Upper lobe of right lung (tissue), 1 donor: ENCODE measurements at regions not wholly inside any gene's neighbourhood (a gene's known extent, or its start where the extent isn't known, plus 50 kb on each side); places are given as distances from the start of the nearest gene placed in this dataset.

Source experiments
- ATAC-seq: fragments of 200-7000 bp; cut with Tn5 transposase; one replicate; pipeline ENCODE4 v1.9.1; 2020; ENCODE audit warnings: mild to moderate bottlenecking, moderate library complexity
- DNase-seq: peaks from one replicate; pipeline ENCODE4 v3.0.0-alpha.2; 2020
- H3K27ac ChIP-seq: fragments of 200-600 bp; one replicate; pipeline ENCODE4 v1.8.0; 2022
- H3K27me3 ChIP-seq: fragments of 200-600 bp; one replicate; pipeline ENCODE4 v1.8.0; 2022; ENCODE audit warnings: mild to moderate bottlenecking
- H3K36me3 ChIP-seq: fragments of 200-600 bp; one replicate; pipeline ENCODE4 v1.8.0; 2022
- H3K4me1 ChIP-seq: fragments of 200-600 bp; one replicate; pipeline ENCODE4 v1.8.0; 2022
- H3K4me3 ChIP-seq: fragments of 200-600 bp; one replicate; pipeline ENCODE4 v1.8.0; 2022; ENCODE audit warnings: mild to moderate bottlenecking
- H3K9me3 ChIP-seq: fragments of 200-600 bp; one replicate; pipeline ENCODE4 v1.8.0; 2022
- intact Hi-C: fragments of 100-400 bp; cut with DNase I; formaldehyde crosslinking; loops from one replicate; pipeline ENCODE4 v1.11.0; 2022
- TF ChIP-seq, protein P1 (sequence below): fragments of 200-600 bp; IDR thresholded peaks from one replicate; pipeline ENCODE4 v1.8.0; 2022; ENCODE audit warnings: antibody characterized with exemption
- donor health status: DM: no; HTN: yes; CAD: no; lungs with severe emphysema.

DNA sequence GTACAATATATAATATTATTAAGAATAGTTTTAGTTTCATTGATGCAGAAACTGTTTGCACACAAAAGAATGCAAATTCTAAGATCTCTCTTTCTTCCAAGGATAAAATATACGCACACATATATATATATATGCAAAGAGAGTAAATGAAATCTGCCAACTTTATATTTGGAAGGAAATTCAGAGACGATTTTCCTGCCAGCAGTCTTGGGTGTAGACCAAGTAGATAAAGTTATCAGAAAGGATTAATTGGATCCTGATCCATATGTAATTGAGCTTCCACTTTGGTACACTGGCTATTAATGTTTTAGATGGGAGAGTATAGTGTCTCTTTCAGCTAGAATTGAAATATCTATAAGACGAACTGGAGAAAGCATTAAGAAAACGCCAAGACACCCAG, 295.4 kb upstream of the IL12A start:
- TF ChIP-seq, protein P1, sequence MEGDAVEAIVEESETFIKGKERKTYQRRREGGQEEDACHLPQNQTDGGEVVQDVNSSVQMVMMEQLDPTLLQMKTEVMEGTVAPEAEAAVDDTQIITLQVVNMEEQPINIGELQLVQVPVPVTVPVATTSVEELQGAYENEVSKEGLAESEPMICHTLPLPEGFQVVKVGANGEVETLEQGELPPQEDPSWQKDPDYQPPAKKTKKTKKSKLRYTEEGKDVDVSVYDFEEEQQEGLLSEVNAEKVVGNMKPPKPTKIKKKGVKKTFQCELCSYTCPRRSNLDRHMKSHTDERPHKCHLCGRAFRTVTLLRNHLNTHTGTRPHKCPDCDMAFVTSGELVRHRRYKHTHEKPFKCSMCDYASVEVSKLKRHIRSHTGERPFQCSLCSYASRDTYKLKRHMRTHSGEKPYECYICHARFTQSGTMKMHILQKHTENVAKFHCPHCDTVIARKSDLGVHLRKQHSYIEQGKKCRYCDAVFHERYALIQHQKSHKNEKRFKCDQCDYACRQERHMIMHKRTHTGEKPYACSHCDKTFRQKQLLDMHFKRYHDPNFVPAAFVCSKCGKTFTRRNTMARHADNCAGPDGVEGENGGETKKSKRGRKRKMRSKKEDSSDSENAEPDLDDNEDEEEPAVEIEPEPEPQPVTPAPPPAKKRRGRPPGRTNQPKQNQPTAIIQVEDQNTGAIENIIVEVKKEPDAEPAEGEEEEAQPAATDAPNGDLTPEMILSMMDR, result no peak
- intact Hi-C loops, result no loop called here
- no peak for DNase-seq

DNA sequence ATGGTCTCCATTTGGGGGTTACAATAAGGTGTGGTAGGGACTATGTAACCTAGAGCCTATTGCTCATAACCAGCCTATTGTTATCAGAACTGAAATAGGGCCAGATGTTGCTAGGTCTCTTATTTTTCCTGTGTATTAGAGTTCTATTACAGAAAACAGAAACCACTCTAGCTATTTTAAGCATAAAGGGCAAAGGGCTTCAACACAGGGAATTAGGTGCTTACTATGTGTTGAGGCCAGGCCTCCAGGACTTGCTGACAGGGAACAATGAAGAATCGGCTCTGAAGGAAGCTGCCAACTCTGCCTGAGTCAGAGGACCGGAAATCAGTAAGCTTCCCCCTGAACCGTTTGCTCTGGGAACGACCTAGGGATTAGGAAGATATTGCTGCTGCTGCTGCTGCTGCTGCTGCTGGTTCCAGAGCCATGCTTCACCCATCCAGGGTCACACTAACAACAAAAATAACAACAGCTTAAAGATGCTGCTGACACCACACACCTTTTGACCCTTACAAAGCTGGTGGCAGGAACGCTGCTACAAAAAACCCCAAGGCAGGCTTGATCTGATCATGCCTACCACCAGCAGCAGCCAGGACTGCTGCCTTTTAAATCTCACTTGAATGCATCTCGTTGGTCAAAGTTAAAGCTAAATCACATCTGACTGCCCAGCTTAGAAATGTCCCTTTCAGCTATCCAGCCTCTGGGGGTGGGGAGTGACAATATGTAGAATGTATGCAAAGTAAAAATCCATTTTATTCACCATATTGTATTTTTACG, 276.9 kb upstream of the IL12A start:
- H3K27me3 ChIP-seq, result no peaks in the 10 kb centered on the region
- ATAC-seq (peak; percentile 29), DNase-seq (no peak)
- no peak overlapping the region for H3K4me3 ChIP-seq
- TF ChIP-seq, protein P1, result no peak
- no peaks in the 10 kb centered on the region for H3K4me1 ChIP-seq
- H3K36me3 ChIP-seq, result no peaks in the 10 kb centered on the region
- intact Hi-C loops, result no loop called here
- H3K9me3 ChIP-seq, result no peaks in the 10 kb centered on the region
- H3K27ac ChIP-seq, result no peak overlapping the region

More for the DNA sequence above, 295.4 kb upstream of the IL12A start:
- ATAC-seq, result no peak
- Histone ChIP-seq H3K4me3 (no peak overlapping the region), H3K27me3 (no peaks in the 10 kb centered on the region), H3K4me1 (no peaks in the 10 kb centered on the region), H3K27ac (no peak overlapping the region), H3K9me3 (no peaks in the 10 kb centered on the region), H3K36me3 (no peaks in the 10 kb centered on the region)

DNA sequence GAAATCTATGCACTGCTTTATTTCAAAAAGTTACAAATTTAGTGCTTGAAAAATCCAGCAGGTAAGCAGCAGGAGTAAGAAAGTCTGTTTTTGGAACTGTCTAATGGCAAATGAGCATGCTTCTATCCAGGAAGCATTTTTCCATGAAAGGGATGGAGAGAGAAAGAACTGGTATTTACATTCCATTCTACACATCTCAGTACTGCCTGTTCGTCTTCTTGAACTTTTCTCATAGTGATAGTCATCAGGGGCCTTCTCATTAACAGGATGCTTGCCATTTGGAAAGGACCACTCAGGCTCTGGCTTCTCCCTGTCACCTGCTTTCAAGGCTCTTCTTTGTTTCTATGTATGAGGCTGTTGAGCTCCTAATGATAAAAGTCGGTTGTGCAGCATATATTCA, 267.3 kb upstream of the IL12A start:
- ATAC-seq, result no peak

GRCh38 chr3:159723295-159723694, 265.3 kb upstream of the IL12A start:
- no peak for DNase-seq
- intact Hi-C loops, result no loop called here
- Histone ChIP-seq H3K9me3 (no peaks in the 10 kb centered on the region), H3K27ac (no peak overlapping the region), H3K4me3 (no peak overlapping the region), H3K4me1 (no peaks in the 10 kb centered on the region), H3K27me3 (no peaks in the 10 kb centered on the region), H3K36me3 (no peaks in the 10 kb centered on the region)
- TF ChIP-seq, protein P1, result no peak
- no peak for ATAC-seq

More for the DNA sequence above, 267.3 kb upstream of the IL12A start:
- H3K9me3 ChIP-seq, result no peaks in the 10 kb centered on the region
- DNase-seq, result no peak
- H3K4me3 ChIP-seq, result no peak overlapping the region
- H3K36me3 ChIP-seq, result no peaks in the 10 kb centered on the region
- TF ChIP-seq, protein P1, result no peak
- no peaks in the 10 kb centered on the region for H3K27me3 ChIP-seq
- intact Hi-C loops, result no loop called here
- H3K27ac ChIP-seq, result no peak overlapping the region
- no peaks in the 10 kb centered on the region for H3K4me1 ChIP-seq

- intact Hi-C loops, result no loop called here
- Histone ChIP-seq H3K27me3 (no peaks in the 10 kb centered on the region), H3K27ac (no peak overlapping the region), H3K4me1 (no peaks in the 10 kb centered on the region), H3K9me3 (no peaks in the 10 kb centered on the region), H3K36me3 (no peaks in the 10 kb centered on the region), H3K4me3 (no peak overlapping the region)
- ATAC-seq (no peak), DNase-seq (no peak)
- TF ChIP-seq, protein P1, result no peak
These were observed 264.0 kb upstream of the IL12A start for GRCh38 chr3:159724627-159725026.
